H1 (cell line): ENCODE measurements at regions not wholly inside any gene's neighbourhood (a gene's known extent, or its start where the extent isn't known, plus 50 kb on each side); places are given as distances from the start of the nearest gene placed in this dataset.

ENCODE experiments used
- CTCF ChIA-PET: fragments of 300-600 bp; sonication (Branson Sonifier 250); formaldehyde crosslinking; loops from one replicate; lab custom pipeline; 2021; ENCODE audit not compliant: partially characterized antibody; lab: Charles Lee
- POLR2A ChIA-PET: fragments of 300-600 bp; sonication (Branson Sonifier 250); formaldehyde crosslinking; loops from one replicate; lab custom pipeline; 2021; ENCODE audit warnings: inconsistent platforms; ENCODE audit not compliant: partially characterized antibody; lab: Charles Lee
- DNase-seq, 2 experiments: peaks; one replicate each; pipeline versions ENCODE4 v3.0.0 to v3.0.0-alpha.2; 2010 to 2022; ENCODE audit warnings: low spot score in 2 of 2, low read depth in 1 of 2, mixed read lengths in 1 of 2
- FAIRE-seq: peaks from 2 replicates; lab custom pipeline; 2011; peaks lifted over from hg19 to GRCh38; lab: Jason Lieb, UNC
- H2AFZ ChIP-seq: 2 replicates; pipeline ENCODE4 v1.8.1; 2012; ENCODE audit warnings: low read length, inconsistent platforms
- H2AK5ac ChIP-seq: 2 replicates; pipeline ENCODE4 v1.6.1; 2013; ENCODE audit warnings: low read depth, low read length
- H2BK120ac ChIP-seq: replicated peaks from 2 replicates; pipeline ENCODE3; 2013; ENCODE audit warnings: low read depth, low read length, inconsistent platforms
- H2BK12ac ChIP-seq: 2 replicates; pipeline ENCODE4 v1.6.1; 2013; ENCODE audit warnings: low read depth, low read length
- H2BK15ac ChIP-seq: 2 replicates; pipeline ENCODE4 v1.6.1; 2013; ENCODE audit warnings: low read length
- H2BK20ac ChIP-seq: 2 replicates; pipeline ENCODE4 v1.6.1; 2013; ENCODE audit warnings: low read length
- H2BK5ac ChIP-seq: 2 replicates; pipeline ENCODE4 v1.6.1; 2013; ENCODE audit warnings: low read depth, low read length
- H3K14ac ChIP-seq: 2 replicates; pipeline ENCODE4 v1.6.1; 2013; ENCODE audit warnings: inconsistent platforms; ENCODE audit not compliant: insufficient read length
- H3K18ac ChIP-seq: 2 replicates; pipeline ENCODE4 v1.6.1; 2013; ENCODE audit warnings: low read length; ENCODE audit errors: extremely low read depth
- H3K23ac ChIP-seq: 2 replicates; pipeline ENCODE4 v1.6.1; 2013; ENCODE audit warnings: inconsistent platforms; ENCODE audit not compliant: insufficient read length
- H3K23me2 ChIP-seq: 2 replicates; pipeline ENCODE4 v1.6.1; 2013; ENCODE audit warnings: low read depth, low read length
- H3K27ac ChIP-seq: 2 replicates; pipeline ENCODE4 v1.6.1; 2011; ENCODE audit warnings: low read depth, low read length, inconsistent platforms
- H3K27me3 ChIP-seq, 4 experiments: replicated peaks in 1 of 4; 1 replicate in 1 of 4; 2 replicates in 3 of 4; pipeline versions ENCODE4 v1.6.1 to v1.8.1; 2011 to 2013; ENCODE audit warnings: low read length in 3 of 4, mild to moderate bottlenecking in 3 of 4, inconsistent platforms in 2 of 4, mixed read lengths in 2 of 4, moderate library complexity in 1 of 4; ENCODE audit not compliant: control insufficient read depth in 3 of 4, insufficient read depth in 3 of 4; ENCODE audit errors: extremely low read depth in 1 of 4
- H3K36me3 ChIP-seq, 4 experiments: 2 replicates each; pipeline versions ENCODE4 v1.6.1 to v1.8.1; 2011 to 2013; ENCODE audit warnings: mild to moderate bottlenecking in 4 of 4, low read length in 3 of 4, moderate library complexity in 2 of 4, control low read depth in 1 of 4, inconsistent platforms in 1 of 4; ENCODE audit not compliant: insufficient read depth in 4 of 4, control insufficient read depth in 2 of 4
- H3K4ac ChIP-seq: replicated peaks from 2 replicates; pipeline ENCODE3; 2013; ENCODE audit warnings: low read length, low read depth, mixed read lengths, inconsistent platforms; ENCODE audit not compliant: insufficient read length
- H3K4me1 ChIP-seq, 4 experiments: replicated peaks in 1 of 4; 1 replicate in 1 of 4; 2 replicates in 3 of 4; pipeline versions ENCODE4 v1.6.1 to v1.8.1; 2011 to 2013; ENCODE audit warnings: low read length in 3 of 4, inconsistent platforms in 2 of 4, mixed read lengths in 1 of 4; ENCODE audit not compliant: insufficient read depth in 4 of 4, control insufficient read depth in 3 of 4
- H3K4me2 ChIP-seq, 2 experiments: 2 replicates each; pipeline versions ENCODE4 v1.6.1 to v1.8.1; 2011 to 2013; ENCODE audit warnings: low read depth in 2 of 2, low read length in 2 of 2, control low read depth in 1 of 2, inconsistent platforms in 1 of 2, mild to moderate bottlenecking in 1 of 2; ENCODE audit not compliant: insufficient read depth in 1 of 2
- H3K4me3 ChIP-seq, 4 experiments: fragments of 200-600, 300-600 bp in 1 of 4; sonication (generic), shearing (Covaris generic), sonication (Bioruptor Twin) in 1 of 4; 2 replicates each; pipeline versions ENCODE4 v1.5.1 to v1.8.1; 2011 to 2016; ENCODE audit warnings: low read length in 4 of 4, low read depth in 3 of 4, control low read depth in 2 of 4, inconsistent platforms in 2 of 4, mild to moderate bottlenecking in 2 of 4, mixed read lengths in 1 of 4, moderate library complexity in 1 of 4; ENCODE audit not compliant: insufficient read depth in 2 of 4; ENCODE audit errors: extremely low read depth in 1 of 4
- H3K56ac ChIP-seq: replicated peaks from 2 replicates; pipeline ENCODE3; 2013; ENCODE audit warnings: low read depth, mild to moderate bottlenecking, mixed read lengths, low read length, inconsistent platforms; ENCODE audit not compliant: insufficient read length
- H3K79me1 ChIP-seq: 2 replicates; pipeline ENCODE4 v1.6.1; 2013; ENCODE audit warnings: low read depth, low read length, control low read depth
- H3K79me2 ChIP-seq, 2 experiments: 2 replicates each; pipeline versions ENCODE4 v1.6.1 to v1.8.1; 2012 to 2013; ENCODE audit warnings: low read length in 2 of 2, mild to moderate bottlenecking in 2 of 2, inconsistent platforms in 1 of 2; ENCODE audit not compliant: insufficient read depth in 2 of 2, control insufficient read depth in 1 of 2
- H3K9ac ChIP-seq, 4 experiments: replicated peaks in 1 of 4; 1 replicate in 1 of 4; 2 replicates in 3 of 4; pipeline versions ENCODE4 v1.6.1 to v1.8.1; 2011 to 2013; ENCODE audit warnings: low read depth in 3 of 4, low read length in 3 of 4, control low read depth in 2 of 4, mild to moderate bottlenecking in 2 of 4, moderate library complexity in 2 of 4, inconsistent platforms in 1 of 4; ENCODE audit errors: extremely low read depth in 1 of 4
- H3K9me3 ChIP-seq, 2 experiments: 2 replicates each; pipeline versions ENCODE4 v1.6.1 to v1.8.1; 2012 to 2013; ENCODE audit warnings: mild to moderate bottlenecking in 2 of 2, moderate library complexity in 2 of 2, control low read depth in 1 of 2, inconsistent platforms in 1 of 2, low read depth in 1 of 2, low read length in 1 of 2, mixed read lengths in 1 of 2; ENCODE audit not compliant: insufficient read depth in 2 of 2
- H4K20me1 ChIP-seq, 2 experiments: replicated peaks in 1 of 2; 2 replicates each; pipeline versions ENCODE3 to v1.8.1; 2011 to 2013; ENCODE audit warnings: inconsistent platforms in 2 of 2, low read length in 2 of 2, mild to moderate bottlenecking in 1 of 2; ENCODE audit not compliant: insufficient read depth in 2 of 2, control insufficient read depth in 1 of 2
- H4K5ac ChIP-seq: 2 replicates; pipeline ENCODE4 v1.6.1; 2013; ENCODE audit warnings: low read length, low read depth, mixed read lengths, inconsistent platforms; ENCODE audit not compliant: insufficient read length
- H4K8ac ChIP-seq: 2 replicates; pipeline ENCODE4 v1.8.0; 2013; ENCODE audit warnings: mild to moderate bottlenecking, moderate library complexity, low read length, inconsistent platforms; ENCODE audit not compliant: insufficient read depth; ENCODE audit errors: extremely low read depth
- H4K91ac ChIP-seq: replicated peaks from 2 replicates; pipeline ENCODE3; 2013; ENCODE audit warnings: low read length, mixed read lengths, inconsistent platforms; ENCODE audit not compliant: insufficient read length
- ATF2 ChIP-seq: IDR thresholded peaks from 2 replicates; pipeline ENCODE4 v1.6.1; 2012; ENCODE audit warnings: low read length, inconsistent platforms
- WGBS, 2 experiments: shearing (Covaris generic) in 1 of 2; methylation state at CpG; one replicate each; pipeline versions ENCODE4 v1.1.6 to v1.1.7; 2013 to 2015; ENCODE audit warnings: low lambda C conversion rate in 2 of 2, mixed read lengths in 2 of 2, inconsistent platforms in 1 of 2, low coverage in 1 of 2, missing lambda C conversion rate in 1 of 2; ENCODE audit not compliant: insufficient replicate concordance in 2 of 2, insufficient coverage in 1 of 2, insufficient read length in 1 of 2; ENCODE audit errors: extremely low coverage in 1 of 2, missing lambda C conversion rate in 1 of 2; 5-methylcytosine and 5-hydroxymethylcytosine counted together

GRCh38 chr19:23542562-23542961 lies 144.4 kb downstream of the ZNF675 start:
- Histone ChIP-seq H4K8ac (no peak overlapping the region), H3K23ac (no peak overlapping the region), H3K4ac (no peak overlapping the region), H4K91ac (no peak overlapping the region), H3K27me3 (no peaks in the 10 kb centered on the region), H2AK5ac (no peak overlapping the region), H3K79me2 (no peaks in the 10 kb centered on the region), H3K79me1 (no peaks in the 10 kb centered on the region), H3K14ac (no peak overlapping the region), H3K4me2 (no peak overlapping the region), H3K4me1 (no peaks in the 10 kb centered on the region), H3K27ac (no peak overlapping the region), H3K9ac (no peak overlapping the region), H2AFZ (no peak overlapping the region), H2BK15ac (no peak overlapping the region), H3K56ac (no peak overlapping the region), H2BK12ac (no peak overlapping the region), H4K5ac (no peak overlapping the region), H3K18ac (no peak overlapping the region), H3K23me2 (no peaks in the 10 kb centered on the region), H3K4me3 (no peak overlapping the region), H3K9me3 (peaks cover 54 to 74% of the 10 kb centered on the region in 2 experiments), H2BK5ac (no peak overlapping the region), H2BK120ac (no peak overlapping the region), H2BK20ac (no peak overlapping the region), H4K20me1 (no peaks in the 10 kb centered on the region), H3K36me3 (no peaks in the 10 kb centered on the region)
- POLR2A ChIA-PET = no interaction called here
- 77% methylated on average over 1 of the region's 1 CpG; no CpG with 5 or more reads in 1 of the 2 experiments for WGBS, 2 experiments
- no peak for DNase-seq
- no peak for FAIRE-seq
- CTCF ChIA-PET = interaction anchor here (0.6 kb wide), 1 partner anchor 487 kb away, joined by 3 read pairs; no protein-coding TSS in a partner anchor
- TF ChIP-seq ATF2 = no peak
